ENCODE measurements at regions not wholly inside any gene's neighbourhood (a gene's known extent, or its start where the extent isn't known, plus 50 kb on each side); places are given as distances from the start of the nearest gene placed in this dataset.
A peak's percentile ranks its signal among the peaks of the same experiment; 100 is the strongest.

GRCh38 chr21:17003258-17003615 lies 509.6 kb upstream of the CXADR start:
- peak; percentile 45 to 52 for DNase-seq (ENCODE audit: low read depth in 2 of 2)

GRCh38 chr21:17003763-17004373 lies 509.0 kb upstream of the CXADR start:
- no peak for DNase-seq (ENCODE audit: low read depth in 2 of 2)

GRCh38 chr21:17032141-17032655 lies 480.6 kb upstream of the CXADR start:
- DNase-seq (ENCODE audit: low read depth in 2 of 2) = no peak

GRCh38 chr21:17044696-17045095 lies 468.1 kb upstream of the CXADR start:
- no peak for DNase-seq (ENCODE audit: low read depth in 2 of 2)

- DNase-seq (ENCODE audit: low read depth in 2 of 2) = peak; percentile 3 to 10
Observed at GRCh38 chr21:17045214-17045853, 467.5 kb upstream of the CXADR start.

GRCh38 chr21:17048974-17049373 lies 463.9 kb upstream of the CXADR start:
- DNase-seq (ENCODE audit: low read depth in 2 of 2) = no peak

GRCh38 chr21:17050156-17050555 lies 462.7 kb upstream of the CXADR start:
- no peak for DNase-seq (ENCODE audit: low read depth in 2 of 2)

- no peak for DNase-seq (ENCODE audit: low read depth in 2 of 2)
Observed at GRCh38 chr21:17050646-17051045, 462.2 kb upstream of the CXADR start.

- DNase-seq (ENCODE audit: low read depth in 2 of 2) = no peak
Observed at GRCh38 chr21:17051054-17051453, 461.8 kb upstream of the CXADR start.

- no peak for DNase-seq (ENCODE audit: low read depth in 2 of 2)
Observed at GRCh38 chr21:17053321-17053720, 459.5 kb upstream of the CXADR start.

- no peak for DNase-seq (ENCODE audit: low read depth in 2 of 2)
Observed at GRCh38 chr21:17059936-17060335, 452.9 kb upstream of the CXADR start.

GRCh38 chr21:17066006-17066405 lies 446.8 kb upstream of the CXADR start:
- DNase-seq (ENCODE audit: low read depth in 2 of 2) = no peak

GRCh38 chr21:17071093-17071492 lies 441.8 kb upstream of the CXADR start:
- DNase-seq (ENCODE audit: low read depth in 2 of 2) = no peak

GRCh38 chr21:17081193-17081592 lies 431.6 kb upstream of the CXADR start:
- no peak for DNase-seq (ENCODE audit: low read depth in 2 of 2)

GRCh38 chr21:17082843-17083483 lies 429.9 kb upstream of the CXADR start:
- DNase-seq (ENCODE audit: low read depth in 2 of 2) = no peak

GRCh38 chr21:17085707-17086106 lies 427.1 kb upstream of the CXADR start:
- DNase-seq (ENCODE audit: low read depth in 2 of 2) = no peak

GRCh38 chr21:17088500-17088899 lies 424.3 kb upstream of the CXADR start:
- no peak for DNase-seq (ENCODE audit: low read depth in 2 of 2)

GRCh38 chr21:17089091-17089491 lies 423.8 kb upstream of the CXADR start:
- no peak for DNase-seq (ENCODE audit: low read depth in 2 of 2)

GRCh38 chr21:17101696-17102095 lies 411.1 kb upstream of the CXADR start:
- no peak for DNase-seq (ENCODE audit: low read depth in 2 of 2)

- no peak for DNase-seq (ENCODE audit: low read depth in 2 of 2)
Observed at GRCh38 chr21:17105932-17106331, 406.9 kb upstream of the CXADR start.

- DNase-seq (ENCODE audit: low read depth in 2 of 2) = no peak
Observed at GRCh38 chr21:17114045-17114444, 398.8 kb upstream of the CXADR start.

GRCh38 chr21:17118638-17119384 lies 394.0 kb upstream of the CXADR start:
- no peak for DNase-seq (ENCODE audit: low read depth in 2 of 2)

All from fibroblast of skin of left biceps (primary cell).